ENCODE measurements at regions not wholly inside any gene's neighbourhood (a gene's known extent, or its start where the extent isn't known, plus 50 kb on each side); places are given as distances from the start of the nearest gene placed in this dataset.

- no peak for DNase-seq (ENCODE audit: low spot score)
These were observed 305.1 kb downstream of the MAP2K6 start for GRCh38 chr17:69719474-69720048.

- DNase-seq (ENCODE audit: low spot score), result no peak
These were observed 308.0 kb downstream of the MAP2K6 start for GRCh38 chr17:69722518-69722917.

GRCh38 chr17:69723316-69723715 is 308.8 kb downstream of the MAP2K6 start:
- DNase-seq (ENCODE audit: low spot score), result no peak

GRCh38 chr17:69723741-69724140 is 309.2 kb downstream of the MAP2K6 start:
- DNase-seq (ENCODE audit: low spot score), result peak; percentile 47

- DNase-seq (ENCODE audit: low spot score), result no peak
These were observed 309.7 kb downstream of the MAP2K6 start for GRCh38 chr17:69724238-69724637.

- no peak for DNase-seq (ENCODE audit: low spot score)
These were observed 310.6 kb downstream of the MAP2K6 start for GRCh38 chr17:69725146-69725545.

- DNase-seq (ENCODE audit: low spot score), result no peak
These were observed 314.3 kb downstream of the MAP2K6 start for GRCh38 chr17:69728816-69729215.

GRCh38 chr17:69729944-69730343 is 315.4 kb downstream of the MAP2K6 start:
- DNase-seq (ENCODE audit: low spot score), result peak; percentile 20

GRCh38 chr17:69732272-69732918 is 317.9 kb downstream of the MAP2K6 start:
- DNase-seq (ENCODE audit: low spot score), result no peak

- peak; percentile 89 for DNase-seq (ENCODE audit: low spot score)
These were observed 318.9 kb downstream of the MAP2K6 start for GRCh38 chr17:69733171-69734012.

GRCh38 chr17:69734656-69735055 is 320.2 kb downstream of the MAP2K6 start:
- DNase-seq (ENCODE audit: low spot score), result no peak

GRCh38 chr17:69735285-69735684 is 320.8 kb downstream of the MAP2K6 start:
- DNase-seq (ENCODE audit: low spot score), result no peak

- DNase-seq (ENCODE audit: low spot score), result no peak
These were observed 328.6 kb downstream of the MAP2K6 start for GRCh38 chr17:69743091-69743490.

GRCh38 chr17:69744512-69745070 is 330.1 kb downstream of the MAP2K6 start:
- DNase-seq (ENCODE audit: low spot score), result no peak

- no peak for DNase-seq (ENCODE audit: low spot score)
These were observed 325.1 kb upstream of the KCNJ16 start for GRCh38 chr17:69749911-69750310.

GRCh38 chr17:69757688-69758430 is 317.2 kb upstream of the KCNJ16 start:
- no peak for DNase-seq (ENCODE audit: low spot score)

GRCh38 chr17:69760562-69760961 is 314.5 kb upstream of the KCNJ16 start:
- no peak for DNase-seq (ENCODE audit: low spot score)

- DNase-seq (ENCODE audit: low spot score), result no peak
These were observed 314.0 kb upstream of the KCNJ16 start for GRCh38 chr17:69761011-69761410.

- DNase-seq (ENCODE audit: low spot score), result peak; percentile 75
These were observed 313.2 kb upstream of the KCNJ16 start for GRCh38 chr17:69761767-69762321.

GRCh38 chr17:69762359-69762758 is 312.7 kb upstream of the KCNJ16 start:
- DNase-seq (ENCODE audit: low spot score), result no peak

- no peak for DNase-seq (ENCODE audit: low spot score)
These were observed 312.3 kb upstream of the KCNJ16 start for GRCh38 chr17:69762766-69763165.

- DNase-seq (ENCODE audit: low spot score), result no peak
These were observed 311.5 kb upstream of the KCNJ16 start for GRCh38 chr17:69763503-69763902.
